ENCODE measurements at regions not wholly inside any gene's neighbourhood (a gene's known extent, or its start where the extent isn't known, plus 50 kb on each side); places are given as distances from the start of the nearest gene placed in this dataset.

DNA sequence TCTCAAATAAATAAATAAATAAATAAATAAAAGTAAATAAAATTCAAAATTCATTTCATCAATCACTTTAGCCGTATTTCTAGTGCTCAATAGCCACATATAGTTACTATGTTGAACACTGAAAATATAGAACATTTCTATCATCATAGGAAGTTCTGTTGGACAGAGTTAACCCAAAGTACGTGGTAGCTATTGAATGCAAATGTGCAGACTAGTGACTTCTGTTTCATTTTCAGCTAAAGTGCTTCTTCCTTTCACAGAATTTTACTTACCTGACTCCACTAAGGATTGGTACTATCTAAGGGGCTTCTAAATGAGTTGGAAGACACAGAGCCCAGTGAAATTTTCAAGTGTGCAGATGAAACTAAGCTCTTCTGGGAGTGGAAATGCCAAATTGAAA, 1208.3 kb downstream of the MAT2B start:
- no peak overlapping the region for H3K4me3 ChIP-seq (ENCODE audit: low read depth, low read length)
- TF ChIP-seq, protein P1, sequence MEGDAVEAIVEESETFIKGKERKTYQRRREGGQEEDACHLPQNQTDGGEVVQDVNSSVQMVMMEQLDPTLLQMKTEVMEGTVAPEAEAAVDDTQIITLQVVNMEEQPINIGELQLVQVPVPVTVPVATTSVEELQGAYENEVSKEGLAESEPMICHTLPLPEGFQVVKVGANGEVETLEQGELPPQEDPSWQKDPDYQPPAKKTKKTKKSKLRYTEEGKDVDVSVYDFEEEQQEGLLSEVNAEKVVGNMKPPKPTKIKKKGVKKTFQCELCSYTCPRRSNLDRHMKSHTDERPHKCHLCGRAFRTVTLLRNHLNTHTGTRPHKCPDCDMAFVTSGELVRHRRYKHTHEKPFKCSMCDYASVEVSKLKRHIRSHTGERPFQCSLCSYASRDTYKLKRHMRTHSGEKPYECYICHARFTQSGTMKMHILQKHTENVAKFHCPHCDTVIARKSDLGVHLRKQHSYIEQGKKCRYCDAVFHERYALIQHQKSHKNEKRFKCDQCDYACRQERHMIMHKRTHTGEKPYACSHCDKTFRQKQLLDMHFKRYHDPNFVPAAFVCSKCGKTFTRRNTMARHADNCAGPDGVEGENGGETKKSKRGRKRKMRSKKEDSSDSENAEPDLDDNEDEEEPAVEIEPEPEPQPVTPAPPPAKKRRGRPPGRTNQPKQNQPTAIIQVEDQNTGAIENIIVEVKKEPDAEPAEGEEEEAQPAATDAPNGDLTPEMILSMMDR (IDR thresholded peaks at IDR 0.05; ENCODE audit: borderline replicate concordance, insufficient read depth, low read depth, low read length) = no peak

DNA sequence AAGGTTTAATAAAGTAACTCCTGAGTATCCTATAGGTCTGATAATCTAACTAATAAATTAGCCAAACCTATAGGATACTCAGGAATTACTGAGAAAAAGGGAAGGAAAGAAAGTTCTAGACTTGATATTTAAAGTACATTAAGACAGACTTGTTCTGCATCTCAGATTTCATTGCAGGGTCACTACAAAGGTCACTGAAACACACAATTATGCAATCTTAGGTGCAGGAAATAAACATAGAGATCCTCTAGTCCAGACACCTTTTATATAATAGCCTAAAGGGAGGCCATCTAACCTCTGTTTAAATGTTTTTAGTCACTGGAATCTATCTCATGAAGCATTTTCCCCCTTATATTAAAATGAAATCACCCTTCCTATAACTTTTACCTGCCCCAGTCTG, 1215.7 kb downstream of the MAT2B start:
- H3K4me3 ChIP-seq (ENCODE audit: low read depth, low read length) = no peak overlapping the region
- TF ChIP-seq, protein P1 (IDR thresholded peaks at IDR 0.05; ENCODE audit: borderline replicate concordance, insufficient read depth, low read depth, low read length) = no peak

DNA sequence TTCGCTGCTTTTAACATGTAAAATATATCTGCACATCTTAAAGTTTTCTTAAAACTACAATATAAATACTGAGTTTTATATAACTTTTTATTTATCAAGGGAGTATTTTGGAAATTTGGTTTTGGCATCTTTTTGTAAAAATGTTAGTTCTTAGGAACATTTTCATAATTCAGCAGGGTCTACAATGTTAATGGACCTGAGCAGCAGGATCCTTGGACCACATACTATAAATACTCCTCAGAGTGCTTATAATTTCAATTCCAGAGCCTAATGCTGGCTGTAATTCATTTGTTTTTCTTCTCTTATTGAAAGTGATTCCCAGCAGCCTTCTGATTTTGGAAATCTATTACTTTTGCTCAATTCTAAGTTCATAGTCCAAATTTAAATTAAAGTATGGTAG, 1216.2 kb downstream of the MAT2B start:
- TF ChIP-seq, protein P1 (IDR thresholded peaks at IDR 0.05; ENCODE audit: borderline replicate concordance, insufficient read depth, low read depth, low read length) = no peak
- no peak overlapping the region for H3K4me3 ChIP-seq (ENCODE audit: low read depth, low read length)

DNA sequence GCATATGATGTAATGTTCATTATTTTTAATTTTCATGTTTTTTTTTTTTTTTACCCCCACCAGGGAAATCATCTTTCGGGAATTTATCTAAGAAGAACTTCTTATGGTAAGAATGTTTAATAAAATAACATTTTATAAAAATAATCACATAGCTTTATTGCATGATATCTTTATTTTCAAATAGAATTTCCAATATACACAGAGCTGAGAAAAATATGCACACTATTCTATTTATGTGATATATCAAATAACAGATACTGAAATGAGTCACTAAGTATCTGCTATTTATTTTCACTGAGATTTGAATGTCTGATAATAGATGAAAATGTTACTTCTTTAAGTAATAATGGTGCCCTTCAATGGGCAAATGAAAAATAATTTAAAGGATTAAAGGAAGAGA, 1217.3 kb downstream of the MAT2B start:
- H3K4me3 ChIP-seq (ENCODE audit: low read depth, low read length) = no peak overlapping the region
- TF ChIP-seq, protein P1 (IDR thresholded peaks at IDR 0.05; ENCODE audit: borderline replicate concordance, insufficient read depth, low read depth, low read length) = no peak

GRCh38 chr5:164727012-164727411, 1221.6 kb downstream of the MAT2B start:
- H3K4me3 ChIP-seq (ENCODE audit: low read depth, low read length) = no peak overlapping the region
- TF ChIP-seq, protein P1 (IDR thresholded peaks at IDR 0.05; ENCODE audit: borderline replicate concordance, insufficient read depth, low read depth, low read length) = no peak

DNA sequence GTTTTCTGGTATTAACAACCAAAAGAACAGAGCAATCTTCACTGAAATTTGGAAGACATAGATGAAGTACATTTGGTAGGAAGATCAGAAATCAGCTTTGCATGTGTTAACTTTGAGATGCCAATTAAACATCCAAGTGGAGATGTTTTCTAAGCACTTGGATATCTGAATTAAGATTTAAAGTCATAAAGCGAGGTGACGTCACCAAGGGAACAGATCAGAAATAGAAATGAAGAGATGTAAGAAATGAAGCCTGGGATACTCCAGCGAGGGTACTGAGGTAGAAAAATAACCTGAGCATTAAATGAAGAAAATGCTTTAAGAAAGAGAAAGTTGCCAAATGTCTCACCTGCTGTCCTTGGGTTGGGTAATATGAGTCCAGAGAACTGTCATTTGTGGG, 1223.3 kb downstream of the MAT2B start:
- H3K4me3 ChIP-seq (ENCODE audit: low read depth, low read length) = no peak overlapping the region
- TF ChIP-seq, protein P1 (IDR thresholded peaks at IDR 0.05; ENCODE audit: borderline replicate concordance, insufficient read depth, low read depth, low read length) = no peak

DNA sequence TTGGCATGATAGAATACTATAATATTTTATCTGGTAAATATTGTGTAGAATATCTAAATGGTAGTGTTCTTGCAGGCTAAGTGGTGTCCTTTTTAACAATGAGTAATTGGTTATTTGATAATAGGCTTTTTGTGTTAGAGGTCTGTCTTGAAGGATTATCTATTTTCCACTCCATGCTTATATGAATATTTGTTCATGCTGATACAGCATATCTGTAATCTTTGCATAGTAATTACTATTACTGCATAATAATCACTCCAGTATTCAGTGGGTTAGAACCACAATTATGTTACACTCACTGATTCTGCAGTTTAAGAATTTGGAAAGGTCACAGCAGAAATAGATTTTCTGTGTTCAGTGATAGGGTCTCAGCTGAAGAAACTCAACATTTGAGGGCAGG, 1229.9 kb downstream of the MAT2B start:
- H3K4me3 ChIP-seq (ENCODE audit: low read depth, low read length) = no peak overlapping the region
- TF ChIP-seq, protein P1 (IDR thresholded peaks at IDR 0.05; ENCODE audit: borderline replicate concordance, insufficient read depth, low read depth, low read length) = no peak

Data from GM12875 (cell line).